Endothelial cell of umbilical vein (primary cell): ENCODE measurements at regions not wholly inside any gene's neighbourhood (a gene's known extent, or its start where the extent isn't known, plus 50 kb on each side); places are given as distances from the start of the nearest gene placed in this dataset.

Source experiments
- BruUV-seq: library from RNA; stranded (reverse); fragments of 400-500 nt; replicated peaks from 2 replicates; lab custom pipeline; 2021; lab: Mats Ljungman, UMichigan
- CTCF ChIA-PET: fragments of 300-600, 350-600 bp; sonication (Branson Sonifier 250); formaldehyde crosslinking; loops from one replicate; lab custom pipeline; 2021; ENCODE audit warnings: antibody characterized with exemption, inconsistent platforms; lab: Charles Lee
- POLR2A ChIA-PET: fragments of 300-600, 350-600 bp; sonication (Branson Sonifier 250); formaldehyde crosslinking; loops from one replicate; lab custom pipeline; 2021; ENCODE audit warnings: antibody characterized with exemption, inconsistent platforms; lab: Charles Lee
- DNase-seq: peaks from one replicate; pipeline ENCODE4 v3.0.0-alpha.2; 2011; ENCODE audit warnings: low read depth, low spot score
- FAIRE-seq: peaks from 2 replicates; lab custom pipeline; 2011; peaks lifted over from hg19 to GRCh38; lab: Jason Lieb, UNC
- H2AFZ ChIP-seq: 2 replicates; pipeline ENCODE4 v1.6.0; 2012; ENCODE audit warnings: low read depth, low read length, control low read depth, inconsistent platforms
- H3K27ac ChIP-seq: 2 replicates; pipeline ENCODE4 v1.5.1; 2011; ENCODE audit warnings: low read depth, mild to moderate bottlenecking, control low read depth, low read length, moderate library complexity; ENCODE audit not compliant: insufficient read depth
- H3K27me3 ChIP-seq, 2 experiments: 2 replicates each; pipeline versions ENCODE4 v1.6.0 to v1.6.1; 2011; ENCODE audit warnings: low read length in 2 of 2, mixed read lengths in 1 of 2; ENCODE audit not compliant: control insufficient read depth in 2 of 2, insufficient read depth in 2 of 2
- H3K36me3 ChIP-seq, 2 experiments: 2 replicates in 1 of 2; 3 replicates in 1 of 2; pipeline ENCODE4 v1.5.1; 2011; ENCODE audit warnings: low read length in 2 of 2, mild to moderate bottlenecking in 1 of 2, moderate library complexity in 1 of 2; ENCODE audit not compliant: control insufficient read depth in 2 of 2, insufficient read depth in 2 of 2; ENCODE audit errors: extremely low read depth in 1 of 2
- H3K4me1 ChIP-seq: 3 replicates; pipeline ENCODE4 v1.5.1; 2011; ENCODE audit warnings: mild to moderate bottlenecking, low read length; ENCODE audit not compliant: control insufficient read depth, insufficient read depth; ENCODE audit errors: extremely low read depth
- H3K4me2 ChIP-seq: 2 replicates; pipeline ENCODE4 v1.6.1; 2011; ENCODE audit warnings: low read length, control low read depth, mixed read lengths; ENCODE audit not compliant: insufficient read depth
- H3K4me3 ChIP-seq, 3 experiments: fragments of 200-600 bp in 1 of 3; sonication (generic), shearing (Covaris generic) in 1 of 3; replicated peaks in 1 of 3; 2 replicates each; pipeline ENCODE4 v1.5.1; 2011 to 2016; ENCODE audit warnings: control low read depth in 3 of 3, low read length in 3 of 3, mild to moderate bottlenecking in 2 of 3, inconsistent platforms in 1 of 3, low read depth in 1 of 3, moderate library complexity in 1 of 3; ENCODE audit not compliant: insufficient read depth in 1 of 3
- H3K79me2 ChIP-seq: 2 replicates; pipeline ENCODE4 v1.6.0; 2012; ENCODE audit warnings: low read length, inconsistent platforms; ENCODE audit not compliant: control insufficient read depth, insufficient read depth
- H3K9ac ChIP-seq: replicated peaks from 2 replicates; pipeline ENCODE3; 2011; ENCODE audit warnings: low read length, control low read depth; ENCODE audit not compliant: insufficient read depth; ENCODE audit errors: extremely low read depth
- H3K9me1 ChIP-seq: replicated peaks from 3 replicates; pipeline ENCODE4 v1.6.0; 2011; ENCODE audit warnings: mild to moderate bottlenecking, low read length; ENCODE audit not compliant: control insufficient read depth, insufficient read depth; ENCODE audit errors: extremely low read depth
- H3K9me3 ChIP-seq: replicated peaks from 2 replicates; pipeline ENCODE4 v1.5.1; 2012; ENCODE audit warnings: low read length, inconsistent platforms; ENCODE audit not compliant: control insufficient read depth, insufficient read depth
- H4K20me1 ChIP-seq: replicated peaks from 2 replicates; pipeline ENCODE3; 2011; ENCODE audit warnings: mild to moderate bottlenecking, low read length; ENCODE audit not compliant: control insufficient read depth, insufficient read depth; ENCODE audit errors: extremely low read depth
- EZH2 ChIP-seq: IDR thresholded peaks from 2 replicates; pipeline ENCODE4 v1.6.1; 2012; ENCODE audit warnings: borderline replicate concordance, low read depth, mild to moderate bottlenecking, moderate library complexity, low read length, inconsistent platforms; ENCODE audit not compliant: severe bottlenecking
- FOS ChIP-seq: IDR thresholded peaks from 2 replicates; pipeline ENCODE4 v1.6.1; 2011; ENCODE audit warnings: mild to moderate bottlenecking, low read length, moderate library complexity, borderline replicate concordance; ENCODE audit not compliant: insufficient read depth
- GATA2 ChIP-seq: IDR thresholded peaks from 2 replicates; pipeline ENCODE4 v1.7.0; 2011; ENCODE audit warnings: low read depth, mild to moderate bottlenecking, moderate library complexity, mixed read lengths, low read length; ENCODE audit not compliant: insufficient read length, insufficient read depth
- JUN ChIP-seq: IDR thresholded peaks from 2 replicates; pipeline ENCODE4 v1.6.1; 2011; ENCODE audit warnings: borderline replicate concordance, low read depth; ENCODE audit not compliant: insufficient read length, insufficient read depth
- MYC ChIP-seq: IDR thresholded peaks from one replicate; pipeline ENCODE4 v1.6.1; 2011; ENCODE audit warnings: mild to moderate bottlenecking, low read depth, low read length
- POLR2A ChIP-seq: IDR thresholded peaks from 2 replicates; pipeline ENCODE4 v1.6.1; 2012; ENCODE audit warnings: low read depth, mild to moderate bottlenecking, control low read depth, low read length
- dilution Hi-C: fragments of 300-500 bp; cut with MboI; formaldehyde crosslinking; loops from one replicate; pipeline ENCODE4 v1.15.0; 2019; ENCODE audit warnings: low sequenced_read_pairs; ENCODE audit not compliant: extremely low pct_ligation_motif_present
- intact Hi-C: fragments of 100-400 bp; cut with micrococcal nuclease; formaldehyde crosslinking; loops from one replicate; pipeline ENCODE4 v1.10.0; 2022
- TF ChIP-seq, protein P1 (sequence below): IDR thresholded peaks from 2 replicates; pipeline ENCODE4 v1.6.1; 2011; ENCODE audit not compliant: insufficient read depth, insufficient read length

DNA sequence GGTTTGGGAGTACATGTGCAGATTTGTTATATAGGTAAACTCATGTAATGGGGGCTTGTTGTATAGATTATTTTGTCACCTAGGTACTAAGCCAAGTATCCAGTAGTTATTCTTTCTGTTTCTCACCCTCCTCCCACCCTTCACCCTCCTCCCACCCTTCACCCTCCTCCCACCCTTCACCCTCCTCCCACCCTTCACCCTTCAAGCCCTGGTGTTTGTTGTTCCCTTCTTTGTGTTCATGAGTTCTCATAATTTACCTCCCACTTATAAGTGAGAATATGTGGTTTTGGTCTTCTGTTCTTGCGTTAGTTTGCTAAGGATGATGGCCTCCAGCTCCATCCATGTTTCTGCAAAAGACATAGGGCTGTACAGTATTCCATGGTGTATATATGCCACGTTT, 58.7 kb upstream of the OR10AD1 start:
- no peaks in the 10 kb centered on the region for H3K9me1 ChIP-seq
- H3K9ac ChIP-seq = no peak overlapping the region
- no peak overlapping the region for H2AFZ ChIP-seq
- POLR2A ChIA-PET = no interaction called here
- H3K79me2 ChIP-seq = no peaks in the 10 kb centered on the region
- no peak overlapping the region for H3K4me3 ChIP-seq
- no peak overlapping the region for H3K4me2 ChIP-seq
- no peaks in the 10 kb centered on the region for H3K4me1 ChIP-seq
- intact Hi-C loops (no loop called here), dilution Hi-C loops (no loop called here)
- no peak for TF ChIP-seq EZH2
- TF ChIP-seq MYC = no peak
- TF ChIP-seq, protein P1, sequence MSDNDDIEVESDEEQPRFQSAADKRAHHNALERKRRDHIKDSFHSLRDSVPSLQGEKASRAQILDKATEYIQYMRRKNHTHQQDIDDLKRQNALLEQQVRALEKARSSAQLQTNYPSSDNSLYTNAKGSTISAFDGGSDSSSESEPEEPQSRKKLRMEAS = no peak
- no peak for TF ChIP-seq GATA2
- TF ChIP-seq POLR2A = no peak
- no peak for TF ChIP-seq FOS
- TF ChIP-seq JUN = no peak
- no peaks in the 10 kb centered on the region for H3K9me3 ChIP-seq
- no peak overlapping the region for H3K27ac ChIP-seq
- H3K36me3 ChIP-seq = no peaks in the 10 kb centered on the region
- no peak for FAIRE-seq
- BruUV-seq = no TSS peak
- H4K20me1 ChIP-seq = no peaks in the 10 kb centered on the region
- DNase-seq = no peak
- peaks cover 5 to 19% of the 10 kb centered on the region in 2 experiments for H3K27me3 ChIP-seq
- CTCF ChIA-PET = no interaction called here
